Glutamatergic neuron (in vitro differentiated cells): ENCODE measurements at regions not wholly inside any gene's neighbourhood (a gene's known extent, or its start where the extent isn't known, plus 50 kb on each side); places are given as distances from the start of the nearest gene placed in this dataset.
"Not testable (repeated sequence)": the region's sequence is repeated elsewhere in the genome, so short reads cannot be mapped to it uniquely, and the experiment has no call there.

Experiments
- DNase-seq: peaks from one replicate; pipeline ENCODE4 v3.0.0; 2022
- H3K27ac Mint-ChIP-seq: one replicate; pipeline ENCODE4 v1.8.0; 2020; ENCODE audit warnings: mild to moderate bottlenecking, mixed read lengths, inconsistent platforms; ENCODE audit not compliant: unreplicated experiment
- H3K27me3 Mint-ChIP-seq: one replicate; pipeline ENCODE4 v1.8.0; 2020; ENCODE audit warnings: mild to moderate bottlenecking, moderate library complexity, mixed read lengths, inconsistent platforms; ENCODE audit not compliant: unreplicated experiment
- H3K36me3 Mint-ChIP-seq: one replicate; pipeline ENCODE4 v1.8.0; 2020; ENCODE audit warnings: mild to moderate bottlenecking, mixed read lengths, inconsistent platforms; ENCODE audit not compliant: unreplicated experiment
- H3K4me1 Mint-ChIP-seq: one replicate; pipeline ENCODE4 v1.8.0; 2020; ENCODE audit warnings: mild to moderate bottlenecking, low read depth, mixed read lengths, inconsistent platforms; ENCODE audit not compliant: unreplicated experiment
- H3K4me3 Mint-ChIP-seq: one replicate; pipeline ENCODE4 v1.8.0; 2020; ENCODE audit warnings: mild to moderate bottlenecking, mixed read lengths, inconsistent platforms; ENCODE audit not compliant: unreplicated experiment
- H3K9me3 Mint-ChIP-seq: one replicate; pipeline ENCODE4 v1.8.0; 2020; ENCODE audit warnings: mild to moderate bottlenecking, moderate library complexity, mixed read lengths, inconsistent platforms; ENCODE audit not compliant: unreplicated experiment
- TF ChIP-seq, protein P1 (sequence below): fragments of 200-600 bp; sonication (generic); IDR thresholded peaks from one replicate; pipeline ENCODE4 v1.5.0; 2021; ENCODE audit not compliant: partially characterized antibody, unreplicated experiment

GRCh38 chrX:92213786-92214185, 434.6 kb downstream of the PCDH11X start:
- H3K4me3 Mint-ChIP-seq = no peak overlapping the region
- DNase-seq = no peak
- H3K4me1 Mint-ChIP-seq = no peaks in the 10 kb centered on the region
- peaks cover 6% of the 10 kb centered on the region for H3K36me3 Mint-ChIP-seq
- H3K27me3 Mint-ChIP-seq = peaks cover 3% of the 10 kb centered on the region
- H3K27ac Mint-ChIP-seq = no peak overlapping the region
- no peaks in the 10 kb centered on the region for H3K9me3 Mint-ChIP-seq
- TF ChIP-seq, protein P1, sequence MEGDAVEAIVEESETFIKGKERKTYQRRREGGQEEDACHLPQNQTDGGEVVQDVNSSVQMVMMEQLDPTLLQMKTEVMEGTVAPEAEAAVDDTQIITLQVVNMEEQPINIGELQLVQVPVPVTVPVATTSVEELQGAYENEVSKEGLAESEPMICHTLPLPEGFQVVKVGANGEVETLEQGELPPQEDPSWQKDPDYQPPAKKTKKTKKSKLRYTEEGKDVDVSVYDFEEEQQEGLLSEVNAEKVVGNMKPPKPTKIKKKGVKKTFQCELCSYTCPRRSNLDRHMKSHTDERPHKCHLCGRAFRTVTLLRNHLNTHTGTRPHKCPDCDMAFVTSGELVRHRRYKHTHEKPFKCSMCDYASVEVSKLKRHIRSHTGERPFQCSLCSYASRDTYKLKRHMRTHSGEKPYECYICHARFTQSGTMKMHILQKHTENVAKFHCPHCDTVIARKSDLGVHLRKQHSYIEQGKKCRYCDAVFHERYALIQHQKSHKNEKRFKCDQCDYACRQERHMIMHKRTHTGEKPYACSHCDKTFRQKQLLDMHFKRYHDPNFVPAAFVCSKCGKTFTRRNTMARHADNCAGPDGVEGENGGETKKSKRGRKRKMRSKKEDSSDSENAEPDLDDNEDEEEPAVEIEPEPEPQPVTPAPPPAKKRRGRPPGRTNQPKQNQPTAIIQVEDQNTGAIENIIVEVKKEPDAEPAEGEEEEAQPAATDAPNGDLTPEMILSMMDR = no peak

DNA sequence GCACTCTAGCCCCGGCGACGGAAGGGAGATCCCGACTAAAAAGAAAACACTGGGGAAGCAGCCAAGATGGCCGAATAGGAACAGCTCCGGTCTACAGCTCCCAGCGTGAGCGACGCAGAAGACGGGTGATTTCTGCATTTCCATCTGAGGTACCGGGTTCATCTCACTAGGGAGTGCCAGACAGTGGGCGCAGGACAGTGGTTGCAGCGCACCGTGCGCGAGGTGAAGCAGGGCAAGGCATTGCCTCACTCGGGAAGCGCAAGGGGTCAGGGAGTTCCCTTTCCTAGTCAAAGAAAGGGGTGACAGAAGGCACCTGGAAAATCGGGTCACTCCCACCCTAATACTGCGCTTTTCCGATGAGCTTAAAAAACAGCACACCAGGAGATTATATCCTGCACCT, 435.8 kb downstream of the PCDH11X start:
- H3K4me1 Mint-ChIP-seq, H3K4me3 Mint-ChIP-seq, H3K9me3 Mint-ChIP-seq, H3K27me3 Mint-ChIP-seq, H3K27ac Mint-ChIP-seq, H3K36me3 Mint-ChIP-seq, DNase-seq: not testable (repeated sequence)

- H3K36me3 Mint-ChIP-seq = no peaks in the 10 kb centered on the region
- no peak for DNase-seq
- H3K27me3 Mint-ChIP-seq = peaks cover 2% of the 10 kb centered on the region
- TF ChIP-seq, protein P1 = no peak
- H3K4me3 Mint-ChIP-seq = no peak overlapping the region
- H3K27ac Mint-ChIP-seq = no peak overlapping the region
- no peaks in the 10 kb centered on the region for H3K4me1 Mint-ChIP-seq
- no peaks in the 10 kb centered on the region for H3K9me3 Mint-ChIP-seq
Measured at GRCh38 chrX:92224406-92224805, 445.2 kb downstream of the PCDH11X start.

DNA sequence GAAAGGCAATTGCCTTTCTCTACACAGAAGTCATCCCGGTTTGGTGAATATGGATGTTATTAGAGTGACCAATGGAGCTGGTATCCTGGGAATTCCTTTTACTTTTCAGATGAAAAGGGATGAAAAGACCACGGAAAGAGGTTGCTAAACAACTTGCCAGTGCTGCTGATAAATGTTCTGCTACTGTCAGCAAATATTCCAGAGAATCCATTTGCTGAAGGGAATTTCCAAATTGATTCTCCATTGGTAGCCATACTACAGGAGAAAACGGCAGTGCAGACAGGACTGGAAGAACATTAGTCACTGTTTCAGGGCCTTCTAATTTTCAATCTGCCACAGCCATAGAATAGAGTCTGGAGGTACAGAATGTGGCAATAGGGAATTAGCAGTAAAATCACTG, 451.5 kb downstream of the PCDH11X start:
- DNase-seq = no peak
- Mint-ChIP-seq H3K4me1 (no peaks in the 10 kb centered on the region), H3K27me3 (no peaks in the 10 kb centered on the region), H3K36me3 (no peaks in the 10 kb centered on the region), H3K4me3 (no peak overlapping the region), H3K27ac (no peak overlapping the region), H3K9me3 (no peaks in the 10 kb centered on the region)
- TF ChIP-seq, protein P1 = no peak

- Mint-ChIP-seq H3K4me1 (no peaks in the 10 kb centered on the region), H3K4me3 (no peak overlapping the region)
Measured at GRCh38 chrX:92231391-92231790, 452.2 kb downstream of the PCDH11X start.

More at GRCh38 chrX:92231391-92231790, 452.2 kb downstream of the PCDH11X start:
- Mint-ChIP-seq H3K27ac (no peak overlapping the region), H3K27me3 (no peaks in the 10 kb centered on the region), H3K9me3 (no peaks in the 10 kb centered on the region), H3K36me3 (no peaks in the 10 kb centered on the region)
- DNase-seq = no peak
- TF ChIP-seq, protein P1 = no peak
